Mucosa of stomach (tissue), 1 donor: ENCODE measurements at regions not wholly inside any gene's neighbourhood (a gene's known extent, or its start where the extent isn't known, plus 50 kb on each side); places are given as distances from the start of the nearest gene placed in this dataset.

Experiments used
- H3K27me3 ChIP-seq: one replicate; pipeline ENCODE4 v1.7.0; 2013; ENCODE audit warnings: mild to moderate bottlenecking, low read length; ENCODE audit not compliant: control insufficient read depth, insufficient read depth
- H3K36me3 ChIP-seq: one replicate; pipeline ENCODE4 v1.7.0; 2013; ENCODE audit warnings: low read length; ENCODE audit not compliant: control insufficient read depth, insufficient read depth
- H3K4me1 ChIP-seq: one replicate; pipeline ENCODE4 v1.7.0; 2013; ENCODE audit warnings: mild to moderate bottlenecking, low read length; ENCODE audit not compliant: control insufficient read depth, insufficient read depth
- H3K4me3 ChIP-seq: one replicate; pipeline ENCODE4 v1.7.0; 2013; ENCODE audit warnings: low read length
- H3K9ac ChIP-seq: one replicate; pipeline ENCODE4 v1.7.0; 2013; ENCODE audit warnings: mild to moderate bottlenecking, low read length, moderate library complexity
- H3K9me3 ChIP-seq: one replicate; pipeline ENCODE4 v1.7.0; 2013; ENCODE audit warnings: mild to moderate bottlenecking, low read length, moderate library complexity; ENCODE audit not compliant: control insufficient read depth
- donor health status: Pancreatic carcinoma.

GRCh38 chr6:141492521-141493284, 640.0 kb upstream of the GJE1 start:
- Histone ChIP-seq H3K27me3 (no peaks in the 10 kb centered on the region), H3K36me3 (no peaks in the 10 kb centered on the region), H3K4me1 (no peaks in the 10 kb centered on the region), H3K9ac (no peak overlapping the region), H3K4me3 (no peak overlapping the region), H3K9me3 (no peaks in the 10 kb centered on the region)

GRCh38 chr6:141491684-141492083, 641.0 kb upstream of the GJE1 start:
- Histone ChIP-seq H3K9me3 (no peaks in the 10 kb centered on the region), H3K36me3 (no peaks in the 10 kb centered on the region), H3K4me1 (no peaks in the 10 kb centered on the region), H3K4me3 (no peak overlapping the region), H3K9ac (no peak overlapping the region), H3K27me3 (no peaks in the 10 kb centered on the region)

GRCh38 chr6:141490982-141491381, 641.7 kb upstream of the GJE1 start:
- Histone ChIP-seq H3K9ac (no peak overlapping the region), H3K36me3 (no peaks in the 10 kb centered on the region), H3K27me3 (no peaks in the 10 kb centered on the region), H3K4me1 (no peaks in the 10 kb centered on the region), H3K9me3 (no peaks in the 10 kb centered on the region), H3K4me3 (no peak overlapping the region)

- H3K4me3 ChIP-seq, result no peak overlapping the region
- no peaks in the 10 kb centered on the region for H3K4me1 ChIP-seq
- no peak overlapping the region for H3K9ac ChIP-seq
- no peaks in the 10 kb centered on the region for H3K9me3 ChIP-seq
- no peaks in the 10 kb centered on the region for H3K36me3 ChIP-seq
- H3K27me3 ChIP-seq, result no peaks in the 10 kb centered on the region
Observed at GRCh38 chr6:141488488-141488887, 644.2 kb upstream of the GJE1 start.

DNA sequence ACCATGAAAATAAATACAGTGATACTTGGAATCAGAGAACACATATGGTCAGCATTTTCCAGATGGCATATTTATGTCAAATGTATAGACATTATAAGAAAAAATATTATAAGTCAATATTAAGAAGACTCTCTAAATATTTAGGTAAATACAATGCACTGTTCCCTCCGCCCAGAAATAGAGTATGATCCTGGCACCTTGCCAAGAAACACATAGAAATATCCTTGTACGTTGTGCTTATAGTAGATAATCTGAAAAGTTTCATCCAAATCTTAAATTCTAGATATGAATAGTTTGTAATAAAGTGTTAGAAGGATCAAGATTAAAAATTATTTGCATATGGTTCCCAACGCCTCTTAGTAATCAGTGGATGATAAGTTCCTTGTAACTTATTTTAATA, 645.8 kb upstream of the GJE1 start:
- Histone ChIP-seq H3K27me3 (no peaks in the 10 kb centered on the region), H3K9ac (no peak overlapping the region), H3K4me1 (no peaks in the 10 kb centered on the region), H3K4me3 (no peak overlapping the region), H3K36me3 (no peaks in the 10 kb centered on the region), H3K9me3 (no peaks in the 10 kb centered on the region)

- H3K27me3 ChIP-seq, result no peaks in the 10 kb centered on the region
- no peaks in the 10 kb centered on the region for H3K9me3 ChIP-seq
- no peak overlapping the region for H3K4me3 ChIP-seq
- no peaks in the 10 kb centered on the region for H3K36me3 ChIP-seq
- no peaks in the 10 kb centered on the region for H3K4me1 ChIP-seq
- H3K9ac ChIP-seq, result no peak overlapping the region
Observed at GRCh38 chr6:141484711-141485110, 648.0 kb upstream of the GJE1 start.

DNA sequence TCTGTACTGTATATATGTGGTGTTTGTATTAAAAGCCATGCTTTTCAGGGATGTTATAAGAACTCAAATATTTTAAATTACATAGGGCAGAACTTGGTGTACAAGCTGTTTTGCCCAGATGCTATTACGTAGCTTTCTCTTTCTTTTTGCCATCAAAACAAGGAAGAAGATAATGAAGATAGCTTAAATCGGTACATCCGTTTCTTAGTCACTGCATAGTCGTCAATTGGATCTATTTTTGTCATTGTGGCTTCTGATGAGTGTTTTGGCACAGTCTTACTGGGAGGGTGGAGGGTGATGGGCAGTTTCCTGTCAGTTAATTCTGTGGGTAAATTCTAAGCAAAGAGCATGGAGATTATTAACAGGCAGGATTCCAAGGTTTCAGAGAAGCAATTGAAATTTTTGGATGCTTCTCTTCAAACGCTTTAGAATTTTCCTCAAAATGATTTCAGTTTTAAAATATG, 649.1 kb upstream of the GJE1 start:
- no peaks in the 10 kb centered on the region for H3K9me3 ChIP-seq
- H3K4me1 ChIP-seq, result no peaks in the 10 kb centered on the region
- H3K27me3 ChIP-seq, result no peaks in the 10 kb centered on the region
- no peak overlapping the region for H3K4me3 ChIP-seq
- no peak overlapping the region for H3K9ac ChIP-seq
- H3K36me3 ChIP-seq, result no peaks in the 10 kb centered on the region

GRCh38 chr6:141482796-141483597, 649.7 kb upstream of the GJE1 start:
- Histone ChIP-seq H3K9me3 (no peaks in the 10 kb centered on the region), H3K27me3 (no peaks in the 10 kb centered on the region), H3K9ac (no peak overlapping the region), H3K4me3 (no peak overlapping the region), H3K36me3 (no peaks in the 10 kb centered on the region), H3K4me1 (no peaks in the 10 kb centered on the region)

DNA sequence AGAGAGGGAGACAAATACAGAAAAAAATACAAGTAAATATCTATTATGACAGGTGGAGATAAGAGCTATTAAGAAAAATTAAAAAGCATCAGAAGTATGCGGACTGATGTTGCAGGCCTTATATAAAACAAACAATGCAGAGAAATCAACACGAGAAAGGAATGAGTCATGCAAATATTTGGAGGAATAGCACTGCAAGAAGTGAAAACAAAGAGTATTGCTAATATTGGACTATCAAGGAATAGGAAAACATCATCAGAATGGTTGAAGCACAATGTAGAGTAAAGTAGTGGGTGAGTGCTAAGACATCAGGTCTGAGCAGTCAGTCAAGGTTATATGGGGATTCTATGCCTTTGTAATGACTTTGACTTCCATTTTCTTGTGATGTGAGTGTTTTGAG, 657.5 kb upstream of the GJE1 start:
- no peak overlapping the region for H3K9ac ChIP-seq
- H3K36me3 ChIP-seq, result no peaks in the 10 kb centered on the region
- H3K27me3 ChIP-seq, result no peaks in the 10 kb centered on the region
- no peaks in the 10 kb centered on the region for H3K9me3 ChIP-seq
- H3K4me3 ChIP-seq, result no peak overlapping the region
- no peaks in the 10 kb centered on the region for H3K4me1 ChIP-seq

DNA sequence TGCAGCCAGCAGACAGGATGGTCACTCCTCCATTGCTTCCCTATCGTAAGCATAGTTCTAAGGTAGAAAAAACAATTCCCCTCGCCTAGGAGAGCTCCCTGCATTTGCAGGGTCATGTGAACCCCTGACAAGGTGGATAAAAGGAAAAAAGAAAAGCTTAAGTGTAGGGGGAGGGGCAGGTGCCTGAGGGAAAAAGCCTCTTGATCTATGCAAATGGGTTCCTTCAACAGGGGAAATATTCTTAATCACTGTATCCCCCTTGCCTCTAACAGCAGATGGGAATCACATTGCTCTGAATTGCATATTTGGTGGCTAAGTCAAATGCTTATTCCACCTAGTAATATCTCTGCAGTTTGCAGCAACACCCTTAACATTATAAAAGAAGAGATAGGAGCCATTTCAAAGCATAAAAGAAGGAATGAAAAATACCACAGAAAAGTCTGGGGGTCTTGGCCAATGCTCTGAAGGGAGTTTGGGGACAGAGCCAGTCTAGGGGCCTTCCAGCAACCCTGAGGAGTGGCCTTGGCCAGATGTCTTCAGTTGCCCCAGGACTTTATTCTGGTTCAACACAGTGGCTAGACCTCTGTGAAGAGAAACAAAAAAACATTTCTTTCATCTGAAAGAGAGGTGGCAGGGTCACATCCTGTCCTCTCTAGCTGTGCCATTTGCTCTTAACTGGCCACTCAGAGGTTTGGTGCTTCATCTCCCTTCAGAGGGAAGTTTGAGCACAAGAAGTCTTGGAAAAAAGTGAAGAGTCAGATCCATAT, 660.4 kb upstream of the GJE1 start:
- Histone ChIP-seq H3K4me3 (no peak overlapping the region), H3K27me3 (no peaks in the 10 kb centered on the region), H3K9me3 (no peaks in the 10 kb centered on the region), H3K36me3 (no peaks in the 10 kb centered on the region), H3K4me1 (no peaks in the 10 kb centered on the region), H3K9ac (no peak overlapping the region)

GRCh38 chr6:141470810-141471209, 661.9 kb upstream of the GJE1 start:
- no peaks in the 10 kb centered on the region for H3K36me3 ChIP-seq
- H3K9ac ChIP-seq, result no peak overlapping the region
- H3K27me3 ChIP-seq, result no peaks in the 10 kb centered on the region

GRCh38 chr6:141467881-141468280, 664.8 kb upstream of the GJE1 start:
- Histone ChIP-seq H3K4me3 (no peak overlapping the region), H3K4me1 (no peaks in the 10 kb centered on the region), H3K9me3 (no peaks in the 10 kb centered on the region), H3K27me3 (no peaks in the 10 kb centered on the region), H3K9ac (no peak overlapping the region), H3K36me3 (no peaks in the 10 kb centered on the region)

More at GRCh38 chr6:141470810-141471209, 661.9 kb upstream of the GJE1 start:
- Histone ChIP-seq H3K4me3 (no peak overlapping the region), H3K9me3 (no peaks in the 10 kb centered on the region), H3K4me1 (no peaks in the 10 kb centered on the region)
